OCI-LY7 (cell line): ENCODE measurements at regions not wholly inside any gene's neighbourhood (a gene's known extent, or its start where the extent isn't known, plus 50 kb on each side); places are given as distances from the start of the nearest gene placed in this dataset.

Experiments
- EZH2phosphoT487 ChIP-seq: fragments of 200-600 bp; sonication (generic); IDR thresholded peaks from 2 replicates; pipeline ENCODE4 v1.6.1; 2018; ENCODE audit warnings: low read depth, borderline replicate concordance, mild to moderate bottlenecking, mixed run types, antibody characterized with exemption, low read length, moderate library complexity, mixed read lengths
- TF ChIP-seq, protein P1 (sequence below): fragments of 200-600 bp; sonication (generic); conservative IDR thresholded peaks from 2 replicates; pipeline ENCODE4 v1.5.1; 2014; ENCODE audit warnings: mild to moderate bottlenecking, antibody characterized with exemption, low read length, moderate library complexity, mixed read lengths

DNA sequence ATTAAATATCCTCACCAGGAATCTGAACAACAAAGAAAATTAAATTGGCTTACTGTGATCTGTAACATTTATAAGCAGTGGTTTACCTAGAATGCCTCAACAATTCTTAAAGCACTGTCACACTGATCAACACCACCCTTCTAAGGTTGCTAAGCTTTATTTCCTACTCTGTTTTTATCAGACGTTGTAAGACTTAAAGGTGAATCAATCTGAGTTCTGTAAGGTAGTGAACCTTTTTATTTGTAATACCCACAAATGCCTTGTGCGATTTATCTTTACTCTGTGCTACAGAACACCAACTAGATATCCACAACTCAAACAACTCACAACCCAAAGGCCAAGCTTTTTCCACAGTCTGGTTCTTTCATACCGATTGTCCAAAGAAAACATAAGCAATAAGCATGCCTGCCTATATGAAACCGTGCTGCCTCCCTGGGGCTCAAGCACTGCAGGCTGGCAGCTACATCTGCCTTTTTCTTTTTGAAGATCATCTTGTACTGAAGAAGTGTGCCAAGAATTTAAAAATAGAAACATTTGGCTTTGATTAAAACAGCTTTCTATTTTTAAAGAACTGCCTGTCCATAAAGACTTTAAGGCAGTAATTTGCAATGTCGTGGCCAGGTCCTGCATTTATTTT lies 490.7 kb downstream of the NUP35 start:
- TF ChIP-seq, protein P1, sequence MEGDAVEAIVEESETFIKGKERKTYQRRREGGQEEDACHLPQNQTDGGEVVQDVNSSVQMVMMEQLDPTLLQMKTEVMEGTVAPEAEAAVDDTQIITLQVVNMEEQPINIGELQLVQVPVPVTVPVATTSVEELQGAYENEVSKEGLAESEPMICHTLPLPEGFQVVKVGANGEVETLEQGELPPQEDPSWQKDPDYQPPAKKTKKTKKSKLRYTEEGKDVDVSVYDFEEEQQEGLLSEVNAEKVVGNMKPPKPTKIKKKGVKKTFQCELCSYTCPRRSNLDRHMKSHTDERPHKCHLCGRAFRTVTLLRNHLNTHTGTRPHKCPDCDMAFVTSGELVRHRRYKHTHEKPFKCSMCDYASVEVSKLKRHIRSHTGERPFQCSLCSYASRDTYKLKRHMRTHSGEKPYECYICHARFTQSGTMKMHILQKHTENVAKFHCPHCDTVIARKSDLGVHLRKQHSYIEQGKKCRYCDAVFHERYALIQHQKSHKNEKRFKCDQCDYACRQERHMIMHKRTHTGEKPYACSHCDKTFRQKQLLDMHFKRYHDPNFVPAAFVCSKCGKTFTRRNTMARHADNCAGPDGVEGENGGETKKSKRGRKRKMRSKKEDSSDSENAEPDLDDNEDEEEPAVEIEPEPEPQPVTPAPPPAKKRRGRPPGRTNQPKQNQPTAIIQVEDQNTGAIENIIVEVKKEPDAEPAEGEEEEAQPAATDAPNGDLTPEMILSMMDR = no peak
- no peak for TF ChIP-seq EZH2phosphoT487
